ENCODE measurements at regions not wholly inside any gene's neighbourhood (a gene's known extent, or its start where the extent isn't known, plus 50 kb on each side); places are given as distances from the start of the nearest gene placed in this dataset.

DNA sequence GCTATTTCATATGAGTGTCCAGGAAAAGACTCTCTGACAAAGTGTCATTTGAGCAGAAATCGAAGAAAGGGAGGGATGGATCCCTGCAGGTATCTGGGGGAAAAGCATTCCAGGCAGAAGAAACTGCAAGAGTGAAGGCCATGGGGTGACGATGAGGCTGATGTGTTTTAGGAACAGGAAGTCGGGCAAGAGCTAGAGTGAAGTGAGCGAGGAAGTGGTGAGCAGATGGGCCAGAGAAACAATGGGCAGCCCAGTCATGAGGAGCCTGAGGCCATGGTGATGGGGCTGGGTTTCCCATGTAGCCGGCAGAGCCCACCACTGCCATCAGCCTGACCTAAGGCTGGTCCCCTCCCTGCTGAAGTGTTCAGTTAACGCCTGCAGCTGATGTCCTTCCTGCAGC is 150.2 kb downstream of the TNFSF13B start:
- no peak overlapping the region for H3K4me3 Mint-ChIP-seq
- TF ChIP-seq, protein P1, sequence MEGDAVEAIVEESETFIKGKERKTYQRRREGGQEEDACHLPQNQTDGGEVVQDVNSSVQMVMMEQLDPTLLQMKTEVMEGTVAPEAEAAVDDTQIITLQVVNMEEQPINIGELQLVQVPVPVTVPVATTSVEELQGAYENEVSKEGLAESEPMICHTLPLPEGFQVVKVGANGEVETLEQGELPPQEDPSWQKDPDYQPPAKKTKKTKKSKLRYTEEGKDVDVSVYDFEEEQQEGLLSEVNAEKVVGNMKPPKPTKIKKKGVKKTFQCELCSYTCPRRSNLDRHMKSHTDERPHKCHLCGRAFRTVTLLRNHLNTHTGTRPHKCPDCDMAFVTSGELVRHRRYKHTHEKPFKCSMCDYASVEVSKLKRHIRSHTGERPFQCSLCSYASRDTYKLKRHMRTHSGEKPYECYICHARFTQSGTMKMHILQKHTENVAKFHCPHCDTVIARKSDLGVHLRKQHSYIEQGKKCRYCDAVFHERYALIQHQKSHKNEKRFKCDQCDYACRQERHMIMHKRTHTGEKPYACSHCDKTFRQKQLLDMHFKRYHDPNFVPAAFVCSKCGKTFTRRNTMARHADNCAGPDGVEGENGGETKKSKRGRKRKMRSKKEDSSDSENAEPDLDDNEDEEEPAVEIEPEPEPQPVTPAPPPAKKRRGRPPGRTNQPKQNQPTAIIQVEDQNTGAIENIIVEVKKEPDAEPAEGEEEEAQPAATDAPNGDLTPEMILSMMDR (IDR thresholded peaks at IDR 0.05) = no peak
- H3K9me3 Mint-ChIP-seq = peaks cover 47% of the 10 kb centered on the region
- H3K36me3 Mint-ChIP-seq (ENCODE audit: low read depth) = peaks cover 6% of the 10 kb centered on the region
- H3K27me3 Mint-ChIP-seq (ENCODE audit: insufficient read depth) = no peaks in the 10 kb centered on the region
- no peak for DNase-seq
- no peak overlapping the region for H3K27ac Mint-ChIP-seq
- H3K4me1 Mint-ChIP-seq (ENCODE audit: low read depth) = no peaks in the 10 kb centered on the region

DNA sequence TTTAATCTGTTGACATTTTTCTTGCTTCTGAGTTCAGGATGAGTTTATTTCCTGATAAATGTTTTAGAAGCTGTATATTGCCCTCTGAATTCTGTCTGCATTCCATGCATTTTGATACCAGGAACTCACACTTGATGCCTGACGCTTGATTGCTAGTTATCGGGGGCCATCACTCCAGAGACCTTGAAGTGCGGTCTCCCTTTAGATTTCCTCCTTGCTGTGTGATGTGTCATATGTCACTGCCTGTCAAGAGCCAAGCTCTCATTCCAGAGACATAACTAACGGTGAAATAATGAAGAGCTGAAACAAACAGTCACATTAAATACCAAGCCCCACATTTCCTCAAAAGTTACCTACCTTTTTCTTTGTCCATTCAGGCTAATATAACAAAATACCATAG is 155.5 kb downstream of the TNFSF13B start:
- peaks cover 40% of the 10 kb centered on the region for H3K9me3 Mint-ChIP-seq
- TF ChIP-seq, protein P1 (IDR thresholded peaks at IDR 0.05) = no peak

DNA sequence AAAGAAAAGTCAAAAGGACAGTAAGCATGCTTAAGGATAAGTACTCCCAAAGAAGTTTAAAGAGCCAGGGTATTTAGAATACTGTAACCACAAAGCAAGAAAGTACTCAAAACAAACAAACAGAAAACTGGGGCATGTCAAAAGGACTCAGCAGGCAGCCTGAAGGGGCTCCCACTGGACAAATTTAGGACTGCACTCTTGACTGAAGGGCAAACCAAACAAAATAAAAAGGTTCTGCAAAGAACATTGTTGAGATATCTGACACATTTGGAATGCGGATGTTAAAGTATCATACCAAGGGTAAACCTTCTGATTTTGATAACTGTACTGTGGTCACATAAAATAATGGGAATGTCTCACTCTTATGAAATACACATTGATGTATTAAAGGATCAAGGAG is 157.4 kb downstream of the TNFSF13B start:
- DNase-seq = no peak
- Mint-ChIP-seq H3K4me3 (no peak overlapping the region), H3K4me1 (ENCODE audit: low read depth) (no peaks in the 10 kb centered on the region), H3K36me3 (ENCODE audit: low read depth) (no peaks in the 10 kb centered on the region), H3K27ac (no peak overlapping the region), H3K9me3 (peaks cover 43% of the 10 kb centered on the region), H3K27me3 (ENCODE audit: insufficient read depth) (no peaks in the 10 kb centered on the region; the same call in 1 of the 2 replicates)
- TF ChIP-seq, protein P1 (IDR thresholded peaks at IDR 0.05) = no peak

More for the DNA sequence above, 155.5 kb downstream of the TNFSF13B start:
- Mint-ChIP-seq H3K27ac (no peak overlapping the region), H3K4me3 (no peak overlapping the region), H3K4me1 (ENCODE audit: low read depth) (no peaks in the 10 kb centered on the region), H3K27me3 (ENCODE audit: insufficient read depth) (no peaks in the 10 kb centered on the region; the same call in 1 of the 2 replicates), H3K36me3 (ENCODE audit: low read depth) (no peaks in the 10 kb centered on the region)
- no peak for DNase-seq

DNA sequence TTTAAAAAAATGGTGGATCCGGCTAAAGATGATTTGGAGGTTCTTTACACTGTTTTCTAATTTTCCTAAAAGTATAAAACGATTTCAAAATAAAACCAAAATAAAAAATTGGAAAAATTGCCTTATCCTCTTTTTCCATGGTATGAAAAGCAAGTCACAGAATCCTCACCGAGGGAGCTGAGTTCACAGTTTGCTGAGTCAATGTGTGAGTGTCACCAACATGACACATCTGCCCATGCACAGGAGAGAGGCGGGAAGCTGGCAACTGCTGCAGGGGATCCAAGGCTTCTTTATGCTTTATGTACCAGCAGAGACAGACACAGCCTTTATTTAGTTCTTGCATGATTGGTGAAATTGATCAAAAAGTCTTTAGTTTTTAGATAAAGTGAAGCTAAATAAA is 157.8 kb downstream of the TNFSF13B start:
- no peaks in the 10 kb centered on the region for H3K4me1 Mint-ChIP-seq (ENCODE audit: low read depth)
- peaks cover 47% of the 10 kb centered on the region for H3K9me3 Mint-ChIP-seq
- no peak for DNase-seq
- TF ChIP-seq, protein P1 (IDR thresholded peaks at IDR 0.05) = no peak
- no peak overlapping the region for H3K27ac Mint-ChIP-seq
- H3K27me3 Mint-ChIP-seq (ENCODE audit: insufficient read depth) = no peaks in the 10 kb centered on the region; the same call in 1 of the 2 replicates
- no peaks in the 10 kb centered on the region for H3K36me3 Mint-ChIP-seq (ENCODE audit: low read depth)
- no peak overlapping the region for H3K4me3 Mint-ChIP-seq

DNA sequence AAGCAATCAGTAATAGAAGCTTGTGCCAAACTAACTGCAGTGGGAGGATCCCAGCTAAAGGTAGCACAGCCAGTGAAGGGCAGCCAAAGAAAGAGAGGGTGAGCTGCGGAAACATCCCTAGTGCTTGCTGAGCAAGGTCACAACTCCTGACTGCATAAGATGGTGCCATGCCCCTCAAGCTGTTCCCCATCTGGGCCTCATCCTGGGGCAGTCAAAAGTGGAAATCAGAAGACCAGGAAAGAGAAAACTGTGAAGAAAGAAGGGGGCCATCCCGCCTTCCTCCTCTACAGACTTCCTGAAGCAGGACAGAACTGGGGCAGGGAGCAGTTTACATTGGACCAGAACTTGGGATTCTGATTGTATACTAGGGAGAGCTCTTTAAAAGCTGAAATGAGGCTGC is 159.2 kb downstream of the TNFSF13B start:
- Mint-ChIP-seq H3K4me1 (ENCODE audit: low read depth) (no peaks in the 10 kb centered on the region), H3K27me3 (ENCODE audit: insufficient read depth) (no peaks in the 10 kb centered on the region; the same call in 1 of the 2 replicates), H3K4me3 (no peak overlapping the region), H3K27ac (no peak overlapping the region), H3K36me3 (ENCODE audit: low read depth) (no peaks in the 10 kb centered on the region), H3K9me3 (peaks cover 43% of the 10 kb centered on the region)
- no peak for DNase-seq
- TF ChIP-seq, protein P1 (IDR thresholded peaks at IDR 0.05) = no peak

All from HFFc6 (cell line).